ENCODE measurements at regions not wholly inside any gene's neighbourhood (a gene's known extent, or its start where the extent isn't known, plus 50 kb on each side); places are given as distances from the start of the nearest gene placed in this dataset.

DNA sequence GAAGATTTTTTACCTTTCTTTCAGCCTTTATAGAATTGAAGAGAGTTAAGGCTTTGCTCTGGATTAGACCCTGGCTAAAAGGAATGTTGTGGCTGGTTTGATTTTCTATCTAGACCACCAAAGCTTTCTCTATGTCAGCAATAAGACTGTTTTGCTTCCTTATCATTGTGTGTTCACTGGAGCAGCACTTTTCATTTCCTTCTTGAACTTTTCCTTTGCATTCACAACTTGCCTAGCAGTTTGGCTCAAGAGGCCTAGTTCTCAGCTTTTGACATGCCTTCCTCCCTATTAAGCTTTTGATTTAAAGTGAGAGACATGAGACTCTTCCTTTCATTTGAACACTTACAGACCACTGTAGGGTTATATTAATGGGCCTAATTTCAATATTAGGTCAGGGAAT is 64.1 kb upstream of the USP15 start:
- TF ChIP-seq JUN (CRISPR knock-in tag; IDR thresholded peaks at IDR 0.05) (no peak), ZNF121 (CRISPR knock-in tag; IDR thresholded peaks at IDR 0.05) (no peak)
- TF ChIP-seq, protein P1, sequence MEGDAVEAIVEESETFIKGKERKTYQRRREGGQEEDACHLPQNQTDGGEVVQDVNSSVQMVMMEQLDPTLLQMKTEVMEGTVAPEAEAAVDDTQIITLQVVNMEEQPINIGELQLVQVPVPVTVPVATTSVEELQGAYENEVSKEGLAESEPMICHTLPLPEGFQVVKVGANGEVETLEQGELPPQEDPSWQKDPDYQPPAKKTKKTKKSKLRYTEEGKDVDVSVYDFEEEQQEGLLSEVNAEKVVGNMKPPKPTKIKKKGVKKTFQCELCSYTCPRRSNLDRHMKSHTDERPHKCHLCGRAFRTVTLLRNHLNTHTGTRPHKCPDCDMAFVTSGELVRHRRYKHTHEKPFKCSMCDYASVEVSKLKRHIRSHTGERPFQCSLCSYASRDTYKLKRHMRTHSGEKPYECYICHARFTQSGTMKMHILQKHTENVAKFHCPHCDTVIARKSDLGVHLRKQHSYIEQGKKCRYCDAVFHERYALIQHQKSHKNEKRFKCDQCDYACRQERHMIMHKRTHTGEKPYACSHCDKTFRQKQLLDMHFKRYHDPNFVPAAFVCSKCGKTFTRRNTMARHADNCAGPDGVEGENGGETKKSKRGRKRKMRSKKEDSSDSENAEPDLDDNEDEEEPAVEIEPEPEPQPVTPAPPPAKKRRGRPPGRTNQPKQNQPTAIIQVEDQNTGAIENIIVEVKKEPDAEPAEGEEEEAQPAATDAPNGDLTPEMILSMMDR (IDR thresholded peaks at IDR 0.05): no peak
